CD4-positive, alpha-beta memory T cell (primary cell): ENCODE measurements at regions not wholly inside any gene's neighbourhood (a gene's known extent, or its start where the extent isn't known, plus 50 kb on each side); places are given as distances from the start of the nearest gene placed in this dataset.

Experiments
- CTCF ChIA-PET: fragments of 350-600 bp; sonication (Branson Sonifier 250); formaldehyde crosslinking; loops from one replicate; lab custom pipeline; 2021; ENCODE audit warnings: inconsistent platforms; ENCODE audit not compliant: partially characterized antibody; lab: Charles Lee
- POLR2A ChIA-PET: fragments of 350-600 bp; sonication (Branson Sonifier 250); formaldehyde crosslinking; loops from one replicate; lab custom pipeline; 2021; ENCODE audit not compliant: partially characterized antibody; lab: Charles Lee
- DNase-seq, 5 donors: peaks; one replicate each; pipeline versions ENCODE4 v3.0.0 to v3.0.0-alpha.2; 2020 to 2022; ENCODE audit warnings: mixed read lengths in 1 of 5
- H3K27ac ChIP-seq: one replicate; pipeline ENCODE4 v1.7.0; 2013; ENCODE audit warnings: low read depth, low read length
- H3K27me3 ChIP-seq: 2 replicates; pipeline ENCODE4 v1.7.0; 2013; ENCODE audit warnings: mild to moderate bottlenecking, low read length, moderate library complexity; ENCODE audit not compliant: insufficient read depth
- H3K36me3 ChIP-seq: 2 replicates; pipeline ENCODE4 v1.7.0; 2013; ENCODE audit warnings: mild to moderate bottlenecking, low read length, moderate library complexity; ENCODE audit not compliant: insufficient read depth
- H3K4me1 ChIP-seq: 2 replicates; pipeline ENCODE4 v1.7.0; 2013; ENCODE audit warnings: mild to moderate bottlenecking, low read length, moderate library complexity; ENCODE audit not compliant: insufficient read depth
- H3K4me3 ChIP-seq, 2 donors: one replicate each; pipeline ENCODE4 v1.7.0; 2013; ENCODE audit warnings: low read length in 2 of 2, mild to moderate bottlenecking in 1 of 2
- H3K9me3 ChIP-seq, 2 donors: one replicate each; pipeline ENCODE4 v1.7.0; 2013; ENCODE audit warnings: low read length in 2 of 2, control low read depth in 1 of 2; ENCODE audit not compliant: control insufficient read depth in 1 of 2
- H3K27ac Mint-ChIP-seq, 7 donors: one replicate each; pipeline ENCODE4 v1.8.0; 2020 to 2021; ENCODE audit warnings: mixed read lengths in 7 of 7, mild to moderate bottlenecking in 6 of 7, inconsistent platforms in 3 of 7, moderate library complexity in 3 of 7
- H3K27me3 Mint-ChIP-seq, 2 donors: one replicate each; pipeline ENCODE4 v1.8.0; 2020 to 2021; ENCODE audit warnings: mixed read lengths in 2 of 2
- H3K36me3 Mint-ChIP-seq, 2 donors: one replicate each; pipeline ENCODE4 v1.8.0; 2020 to 2021; ENCODE audit warnings: mixed read lengths in 2 of 2, inconsistent platforms in 1 of 2, mild to moderate bottlenecking in 1 of 2
- H3K4me1 Mint-ChIP-seq, 4 donors: one replicate each; pipeline ENCODE4 v1.8.0; 2020 to 2021; ENCODE audit warnings: mixed read lengths in 4 of 4, mild to moderate bottlenecking in 1 of 4
- H3K4me3 Mint-ChIP-seq, 8 donors: one replicate each; pipeline ENCODE4 v1.8.0; 2020 to 2021; ENCODE audit warnings: mixed read lengths in 8 of 8, mild to moderate bottlenecking in 7 of 8, moderate library complexity in 6 of 8, inconsistent platforms in 3 of 8
- H3K9me3 Mint-ChIP-seq, 8 donors: one replicate each; pipeline ENCODE4 v1.8.0; 2020 to 2021; ENCODE audit warnings: mixed read lengths in 8 of 8, mild to moderate bottlenecking in 5 of 8, inconsistent platforms in 3 of 8, moderate library complexity in 1 of 8
- intact Hi-C: fragments of 100-400 bp; cut with micrococcal nuclease; formaldehyde crosslinking; loops from one replicate; pipeline ENCODE4 v1.15.1; 2023

DNA sequence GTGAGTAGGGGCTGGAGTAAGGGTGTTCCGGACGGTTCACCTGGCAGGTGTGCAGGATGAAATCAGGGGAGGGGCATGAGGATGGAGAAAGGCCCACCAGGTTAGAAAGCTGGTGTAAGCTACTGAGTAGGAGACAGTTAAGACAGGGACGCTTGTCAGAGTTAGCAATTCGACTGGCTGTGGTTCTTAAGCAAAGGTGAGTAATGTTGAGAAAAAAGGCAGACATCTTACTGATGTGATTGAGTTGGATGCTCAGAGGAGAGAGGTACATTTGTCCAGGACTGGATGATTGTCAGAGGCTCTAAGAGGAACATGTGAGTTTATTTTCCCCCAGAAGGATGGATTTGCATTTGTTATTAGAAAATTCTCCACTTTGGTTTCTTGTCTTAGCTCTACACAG is 90.5 kb upstream of the MGAT5 start:
- intact Hi-C loops: no loop called here
- no peaks in the 10 kb centered on the region for H3K9me3 ChIP-seq
- peaks cover 0 to 7% of the 10 kb centered on the region in 2 donors for H3K36me3 Mint-ChIP-seq
- CTCF ChIA-PET: interaction anchor here (1.0 to 1.7 kb wide), 2 partner anchors 44 to 82 kb away, joined by 3 to 4 read pairs; no protein-coding TSS in a partner anchor
- H3K27ac ChIP-seq: no peak overlapping the region
- no peak for DNase-seq
- POLR2A ChIA-PET: no interaction called here
- H3K27ac Mint-ChIP-seq: peak overlapping the region in 5 of 7 donors; percentile 7 to 73 (median 49)
- no peaks in the 10 kb centered on the region for H3K27me3 ChIP-seq
- peaks cover 76 to 98% (median 86%) of the 10 kb centered on the region in 4 donors for H3K4me1 Mint-ChIP-seq
- no peaks in the 10 kb centered on the region for H3K36me3 ChIP-seq
- H3K9me3 Mint-ChIP-seq: no peaks in the 10 kb centered on the region
- peak overlapping the region in 2 of 8 donors; percentile 3 to 31 for H3K4me3 Mint-ChIP-seq
- no peaks in the 10 kb centered on the region for H3K27me3 Mint-ChIP-seq
- H3K4me3 ChIP-seq: no peak overlapping the region
- H3K4me1 ChIP-seq: peaks cover 74% of the 10 kb centered on the region

DNA sequence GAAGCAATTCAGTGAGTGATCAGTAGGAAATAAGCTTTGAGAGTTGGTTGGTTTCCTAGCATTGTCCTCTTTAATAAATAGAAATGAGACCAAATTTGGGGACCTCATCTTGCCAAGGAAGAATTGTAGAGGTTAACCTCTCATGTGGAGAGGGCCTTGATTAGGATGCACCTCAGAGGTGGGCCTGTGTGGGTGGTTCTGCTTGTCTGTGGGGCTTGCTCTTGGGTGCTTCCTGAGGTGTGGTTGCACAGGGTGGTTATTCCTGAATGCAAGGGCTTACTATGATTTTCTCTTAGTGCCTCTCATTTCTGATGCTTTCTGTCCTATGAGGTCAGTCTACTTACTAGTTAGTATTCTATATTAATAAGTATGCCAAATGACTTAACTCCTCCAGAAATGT is 89.6 kb upstream of the MGAT5 start:
- ChIA-PET POLR2A (no interaction called here), CTCF (interaction anchor here (1.0 kb wide), 1 partner anchor 43 kb away, joined by 3 read pairs; no protein-coding TSS in a partner anchor)
- Histone ChIP-seq H3K4me1 (peaks cover 76% of the 10 kb centered on the region), H3K4me3 (no peak overlapping the region), H3K9me3 (no peaks in the 10 kb centered on the region), H3K36me3 (no peaks in the 10 kb centered on the region), H3K27me3 (no peaks in the 10 kb centered on the region), H3K27ac (no peak overlapping the region)
- Mint-ChIP-seq H3K27me3 (no peaks in the 10 kb centered on the region), H3K9me3 (no peaks in the 10 kb centered on the region), H3K27ac (peak overlapping the region in 4 of 7 donors; percentile 60 to 82 (median 64)), H3K4me1 (peaks cover 77 to 98% (median 87%) of the 10 kb centered on the region in 4 donors), H3K4me3 (peak overlapping the region in 4 of 8 donors; percentile 30 to 51 (median 38)), H3K36me3 (peaks cover 0 to 7% of the 10 kb centered on the region in 2 donors)
- intact Hi-C loops: no loop called here
- DNase-seq: no peak

DNA sequence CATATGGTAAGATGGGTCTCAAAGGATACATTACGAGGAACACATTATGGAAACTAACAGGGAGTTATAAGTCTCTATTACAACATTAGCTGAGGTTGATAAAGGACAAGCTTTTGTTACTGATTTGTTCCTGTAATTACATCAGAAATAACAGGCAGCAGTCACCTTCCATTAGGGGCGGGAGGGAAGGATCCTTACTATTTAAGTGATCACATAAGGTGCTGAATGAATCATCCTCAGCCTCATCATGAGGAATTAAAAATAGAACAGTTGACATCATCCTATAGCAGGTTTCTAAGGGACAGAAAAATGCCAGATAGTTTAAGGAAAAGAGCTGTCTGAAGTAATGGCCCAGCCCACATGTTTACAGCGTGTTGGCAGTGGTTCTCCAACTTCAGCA is 86.9 kb upstream of the MGAT5 start:
- Mint-ChIP-seq H3K27ac (peak overlapping the region in 4 of 7 donors; percentile 5 to 56 (median 22)), H3K4me1 (peaks cover 70 to 99% (median 82%) of the 10 kb centered on the region in 4 donors), H3K36me3 (peaks cover 2 to 5% of the 10 kb centered on the region in 2 donors), H3K9me3 (no peaks in the 10 kb centered on the region), H3K27me3 (no peaks in the 10 kb centered on the region), H3K4me3 (no peak overlapping the region)
- Histone ChIP-seq H3K36me3 (no peaks in the 10 kb centered on the region), H3K4me3 (no peak overlapping the region), H3K9me3 (no peaks in the 10 kb centered on the region), H3K4me1 (peaks cover 67% of the 10 kb centered on the region), H3K27ac (no peak overlapping the region), H3K27me3 (no peaks in the 10 kb centered on the region)
- intact Hi-C loops: no loop called here
- DNase-seq: no peak
- ChIA-PET CTCF (interaction anchor here (2.1 kb wide), 1 partner anchor 40 kb away, joined by 7 read pairs; no protein-coding TSS in a partner anchor), POLR2A (interaction anchor here (1.2 to 2.1 kb wide), 2 partner anchors 10 to 12 kb away, joined by 4 read pairs; no protein-coding TSS in a partner anchor)

DNA sequence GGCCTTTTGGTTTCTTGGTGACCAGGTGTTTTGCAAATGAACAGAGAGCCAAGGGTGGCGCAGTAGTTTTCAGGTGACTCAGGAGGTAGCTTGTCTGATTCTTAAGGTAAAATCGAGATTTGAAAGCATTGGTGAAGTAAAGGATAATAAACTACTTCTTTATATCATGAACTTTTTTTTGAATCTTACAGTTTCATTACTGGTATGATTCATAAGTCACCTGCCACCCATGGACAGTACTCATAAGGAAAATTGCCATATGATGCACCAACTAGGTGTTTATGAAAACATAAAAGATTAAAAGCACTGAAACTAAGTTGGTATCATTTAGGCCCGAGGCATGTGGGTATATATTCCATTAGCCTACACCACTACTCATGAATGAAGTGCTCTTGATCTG is 84.1 kb upstream of the MGAT5 start:
- peaks cover 4 to 5% of the 10 kb centered on the region in 2 donors for H3K36me3 Mint-ChIP-seq
- ChIA-PET POLR2A (interaction anchor here (1.3 kb wide), 1 partner anchor 12 kb away, joined by 3 read pairs; no protein-coding TSS in a partner anchor), CTCF (interaction anchor here (0.9 to 2.5 kb wide), 3 partner anchors 31 to 51 kb away, joined by 3 to 7 read pairs (median 3); no protein-coding TSS in a partner anchor)
- H3K27ac ChIP-seq: no peak overlapping the region
- intact Hi-C loops: no loop called here
- peak in 1 of 5 donors; percentile 21 for DNase-seq
- H3K9me3 ChIP-seq: no peaks in the 10 kb centered on the region
- H3K9me3 Mint-ChIP-seq: no peaks in the 10 kb centered on the region
- H3K27me3 Mint-ChIP-seq: no peaks in the 10 kb centered on the region
- peaks cover 65 to 96% (median 78%) of the 10 kb centered on the region in 4 donors for H3K4me1 Mint-ChIP-seq
- no peak overlapping the region for H3K4me3 ChIP-seq
- H3K4me1 ChIP-seq: peaks cover 61% of the 10 kb centered on the region
- no peaks in the 10 kb centered on the region for H3K36me3 ChIP-seq
- no peaks in the 10 kb centered on the region for H3K27me3 ChIP-seq
- peak overlapping the region in 5 of 8 donors; percentile 26 to 63 (median 47) for H3K4me3 Mint-ChIP-seq
- H3K27ac Mint-ChIP-seq: peak overlapping the region; percentile 15 to 87 (median 76)

DNA sequence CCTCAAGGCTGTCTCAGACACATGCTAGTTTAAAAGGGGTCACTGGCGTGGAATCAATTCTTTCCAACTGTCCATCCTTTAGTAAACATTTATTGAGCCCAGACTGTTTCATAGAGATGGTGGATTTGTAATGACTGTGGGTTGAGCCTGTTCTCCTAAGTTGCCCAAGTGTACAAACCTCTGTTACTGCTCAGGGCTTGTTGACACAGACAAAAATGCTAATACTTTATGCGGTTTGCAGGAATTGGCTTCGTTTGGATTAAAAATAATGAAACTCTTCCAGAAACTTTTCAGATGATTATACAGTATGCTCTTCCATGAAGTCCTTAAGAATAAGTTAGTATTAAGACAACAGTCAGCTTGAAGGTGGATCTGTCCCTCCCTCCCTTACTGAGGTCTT is 83.6 kb upstream of the MGAT5 start:
- no peaks in the 10 kb centered on the region for H3K27me3 Mint-ChIP-seq
- Histone ChIP-seq H3K4me3 (no peak overlapping the region), H3K27me3 (no peaks in the 10 kb centered on the region), H3K36me3 (no peaks in the 10 kb centered on the region), H3K27ac (no peak overlapping the region), H3K4me1 (peaks cover 63% of the 10 kb centered on the region), H3K9me3 (no peaks in the 10 kb centered on the region)
- peaks cover 62 to 96% (median 77%) of the 10 kb centered on the region in 4 donors for H3K4me1 Mint-ChIP-seq
- H3K36me3 Mint-ChIP-seq: peaks cover 3 to 4% of the 10 kb centered on the region in 2 donors
- POLR2A ChIA-PET: no interaction called here
- H3K27ac Mint-ChIP-seq: peak overlapping the region in 6 of 7 donors; percentile 15 to 87 (median 73)
- no peak for DNase-seq
- CTCF ChIA-PET: interaction anchor here (1.2 to 2.5 kb wide), 2 partner anchors 37 to 52 kb away, joined by 3 to 7 read pairs; no protein-coding TSS in a partner anchor
- peak overlapping the region in 5 of 8 donors; percentile 3 to 33 (median 16) for H3K4me3 Mint-ChIP-seq
- H3K9me3 Mint-ChIP-seq: no peaks in the 10 kb centered on the region
- intact Hi-C loops: no loop called here

DNA sequence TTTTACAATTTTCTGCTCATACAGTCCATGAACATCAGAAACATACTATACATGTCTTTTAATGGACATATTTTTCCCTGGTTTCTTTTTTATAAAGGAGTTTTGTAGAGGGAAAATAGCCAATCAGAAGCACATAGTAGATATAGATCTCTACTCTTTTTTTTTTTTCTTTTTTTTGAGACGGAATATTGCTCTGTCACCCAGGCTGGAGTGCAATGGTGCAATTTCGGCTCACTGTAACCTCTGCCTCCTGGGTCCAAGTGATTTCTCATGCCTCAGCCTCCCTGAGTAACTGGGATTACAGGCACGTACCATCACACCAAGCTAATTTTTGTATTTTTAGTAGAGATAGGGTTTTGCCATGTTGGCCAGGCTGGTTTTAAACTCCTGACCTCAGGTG is 83.2 kb upstream of the MGAT5 start:
- H3K4me3 ChIP-seq: no peak overlapping the region
- ChIA-PET CTCF (interaction anchor here (1.3 to 2.5 kb wide), 2 partner anchors 9 to 52 kb away, joined by 5 to 7 read pairs; no protein-coding TSS in a partner anchor), POLR2A (interaction anchor here (1.1 kb wide), 1 partner anchor 35 kb away, joined by 3 read pairs; no protein-coding TSS in a partner anchor)
- peak overlapping the region in 3 of 8 donors; percentile 6 to 26 (median 21) for H3K4me3 Mint-ChIP-seq
- H3K36me3 ChIP-seq: no peaks in the 10 kb centered on the region
- no peak for DNase-seq
- peak overlapping the region in 6 of 7 donors; percentile 15 to 87 (median 70) for H3K27ac Mint-ChIP-seq
- intact Hi-C loops: no loop called here
- H3K36me3 Mint-ChIP-seq: peaks cover 3 to 4% of the 10 kb centered on the region in 2 donors
- H3K9me3 Mint-ChIP-seq: no peaks in the 10 kb centered on the region
- H3K27me3 ChIP-seq: no peaks in the 10 kb centered on the region
- H3K9me3 ChIP-seq: no peaks in the 10 kb centered on the region
- H3K27ac ChIP-seq: no peak overlapping the region
- H3K27me3 Mint-ChIP-seq: no peaks in the 10 kb centered on the region
- peaks cover 65 to 96% (median 80%) of the 10 kb centered on the region in 4 donors for H3K4me1 Mint-ChIP-seq
- H3K4me1 ChIP-seq: peaks cover 67% of the 10 kb centered on the region

DNA sequence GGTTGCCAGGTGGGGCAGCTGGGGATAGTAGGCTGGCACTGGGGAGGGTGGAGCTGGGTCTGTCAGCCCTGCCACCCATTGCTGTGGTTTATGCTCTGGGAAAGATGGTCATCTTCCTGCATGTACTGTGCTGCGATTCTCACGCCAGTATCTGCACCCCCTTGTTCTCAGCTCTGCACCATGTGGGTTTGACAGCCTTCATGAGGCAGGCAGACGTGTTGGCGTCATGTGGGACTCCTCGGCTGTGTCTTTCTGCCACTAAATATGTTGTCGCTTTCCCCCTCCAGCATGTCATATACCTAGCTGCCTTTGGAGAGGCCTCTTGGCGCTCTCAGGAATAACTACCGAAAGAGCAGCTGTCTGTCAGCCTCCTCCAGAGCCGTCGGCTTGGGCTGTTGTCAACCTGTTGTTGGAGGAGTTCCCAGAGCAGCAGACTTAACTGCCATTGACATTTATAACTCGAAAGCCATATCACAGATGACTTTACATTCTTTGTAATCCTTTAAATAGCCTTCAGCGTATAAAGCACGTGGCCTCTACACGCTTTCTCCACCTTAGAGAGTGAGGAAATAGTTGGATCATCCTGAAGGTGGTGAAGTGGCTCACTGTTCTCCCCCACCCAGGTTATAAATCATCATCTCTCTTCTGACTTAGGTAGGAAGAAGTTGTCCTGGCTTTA is 80.4 kb upstream of the MGAT5 start:
- H3K27me3 Mint-ChIP-seq: no peaks in the 10 kb centered on the region
- Histone ChIP-seq H3K4me3 (no peak overlapping the region), H3K9me3 (no peaks in the 10 kb centered on the region), H3K27me3 (no peaks in the 10 kb centered on the region), H3K36me3 (no peaks in the 10 kb centered on the region), H3K4me1 (peaks cover 78% of the 10 kb centered on the region), H3K27ac (no peak overlapping the region)
- DNase-seq: peak in 1 of 5 donors; percentile 11
- ChIA-PET POLR2A (interaction anchor here (1.0 to 1.1 kb wide), 2 partner anchors 13 to 32 kb away, joined by 3 read pairs; no protein-coding TSS in a partner anchor), CTCF (no interaction called here)
- H3K36me3 Mint-ChIP-seq: peaks cover 3 to 4% of the 10 kb centered on the region in 2 donors
- no peaks in the 10 kb centered on the region for H3K9me3 Mint-ChIP-seq
- H3K4me1 Mint-ChIP-seq: peaks cover 70 to 94% (median 81%) of the 10 kb centered on the region in 4 donors
- intact Hi-C loops: no loop called here
- peak overlapping the region; percentile 38 to 90 (median 85) for H3K27ac Mint-ChIP-seq
- H3K4me3 Mint-ChIP-seq: peak overlapping the region in 4 of 8 donors; percentile 15 to 67 (median 24)
